Fibroblast of lung (primary cell): ENCODE measurements at regions not wholly inside any gene's neighbourhood (a gene's known extent, or its start where the extent isn't known, plus 50 kb on each side); places are given as distances from the start of the nearest gene placed in this dataset.

Experiments used
- EZH2 ChIP-seq: IDR thresholded peaks from 2 replicates; pipeline ENCODE4 v1.5.1; 2012; ENCODE audit warnings: low read length, control low read depth, mild to moderate bottlenecking; ENCODE audit errors: missing control alignments
- TF ChIP-seq, protein P1 (sequence below), 2 donors: IDR thresholded peaks in 1 of 2; conservative IDR thresholded peaks in 1 of 2; 1 replicate in 1 of 2; 2 replicates in 1 of 2; pipeline ENCODE4 v1.5.1; 2011 to 2012; ENCODE audit warnings: low read length in 2 of 2, control low read depth in 1 of 2, inconsistent platforms in 1 of 2, low read depth in 1 of 2, mild to moderate bottlenecking in 1 of 2

DNA sequence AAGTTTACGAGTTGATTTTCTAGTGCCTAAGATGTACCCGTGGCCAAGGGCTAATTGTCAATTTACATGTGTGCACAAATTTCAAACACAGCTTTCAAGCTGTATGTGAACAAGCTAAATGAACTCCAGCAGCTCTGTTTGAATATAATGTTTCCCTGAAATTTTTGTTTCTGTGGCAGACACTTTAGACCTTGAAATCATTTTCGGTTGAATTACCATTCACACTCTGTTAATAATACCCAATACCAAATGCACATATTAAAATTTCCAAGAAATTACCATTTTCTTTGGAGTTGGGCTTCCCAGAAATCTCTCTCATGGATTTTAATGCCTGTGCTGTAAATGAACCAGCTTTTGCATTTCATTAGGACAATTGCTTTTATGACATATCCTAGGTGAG is 506.1 kb upstream of the ID4 start:
- TF ChIP-seq, protein P1, sequence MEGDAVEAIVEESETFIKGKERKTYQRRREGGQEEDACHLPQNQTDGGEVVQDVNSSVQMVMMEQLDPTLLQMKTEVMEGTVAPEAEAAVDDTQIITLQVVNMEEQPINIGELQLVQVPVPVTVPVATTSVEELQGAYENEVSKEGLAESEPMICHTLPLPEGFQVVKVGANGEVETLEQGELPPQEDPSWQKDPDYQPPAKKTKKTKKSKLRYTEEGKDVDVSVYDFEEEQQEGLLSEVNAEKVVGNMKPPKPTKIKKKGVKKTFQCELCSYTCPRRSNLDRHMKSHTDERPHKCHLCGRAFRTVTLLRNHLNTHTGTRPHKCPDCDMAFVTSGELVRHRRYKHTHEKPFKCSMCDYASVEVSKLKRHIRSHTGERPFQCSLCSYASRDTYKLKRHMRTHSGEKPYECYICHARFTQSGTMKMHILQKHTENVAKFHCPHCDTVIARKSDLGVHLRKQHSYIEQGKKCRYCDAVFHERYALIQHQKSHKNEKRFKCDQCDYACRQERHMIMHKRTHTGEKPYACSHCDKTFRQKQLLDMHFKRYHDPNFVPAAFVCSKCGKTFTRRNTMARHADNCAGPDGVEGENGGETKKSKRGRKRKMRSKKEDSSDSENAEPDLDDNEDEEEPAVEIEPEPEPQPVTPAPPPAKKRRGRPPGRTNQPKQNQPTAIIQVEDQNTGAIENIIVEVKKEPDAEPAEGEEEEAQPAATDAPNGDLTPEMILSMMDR (conservative IDR thresholded peaks at IDR 0.05 in 1 of 2, IDR thresholded peaks at IDR 0.05 in 1 of 2; ENCODE audit: low read depth in 1 of 2, low read length in 2 of 2): no peak
- TF ChIP-seq EZH2: no peak
